ENCODE measurements at regions not wholly inside any gene's neighbourhood (a gene's known extent, or its start where the extent isn't known, plus 50 kb on each side); places are given as distances from the start of the nearest gene placed in this dataset.

DNA sequence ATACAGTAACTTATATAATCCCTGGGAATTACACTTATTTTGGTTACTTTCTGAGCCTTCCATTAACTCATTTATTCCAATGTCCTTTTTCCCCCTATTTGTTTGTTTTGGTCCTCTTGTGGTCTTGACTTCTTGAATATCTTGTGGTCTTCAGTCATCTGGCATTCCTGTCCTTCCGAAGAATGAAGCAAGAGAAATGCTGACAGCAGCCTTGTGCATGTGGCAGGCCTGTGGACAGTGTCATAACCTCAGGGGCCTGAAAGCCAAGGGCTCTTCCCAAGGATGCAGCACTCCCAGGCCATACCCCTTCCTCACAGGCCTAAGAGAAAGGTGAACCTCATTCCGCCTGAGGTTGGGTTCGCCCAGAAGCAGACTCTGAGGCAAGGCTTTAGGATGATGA, 470.2 kb downstream of the DISC1 start:
- H3K27me3 ChIP-seq (ENCODE audit: control insufficient read depth, low read length) = no peaks in the 10 kb centered on the region
- H3K4me3 ChIP-seq (ENCODE audit: low read length) = no peak overlapping the region
- H3K79me2 ChIP-seq (ENCODE audit: control insufficient read depth, low read length) = no peaks in the 10 kb centered on the region
- H3K36me3 ChIP-seq (ENCODE audit: control insufficient read depth, low read length) = no peaks in the 10 kb centered on the region
- no peaks in the 10 kb centered on the region for H3K9me2 ChIP-seq (replicated peaks; ENCODE audit: control insufficient read depth, low read length)
- no peak overlapping the region for H3K27ac ChIP-seq (ENCODE audit: low read depth, low read length)
- H3K4me1 ChIP-seq (ENCODE audit: control insufficient read depth, low read length) = no peaks in the 10 kb centered on the region
- no peak for TF ChIP-seq CTCF (IDR thresholded peaks at IDR 0.05; ENCODE audit: low read depth, low read length, poor library complexity, severe bottlenecking)
- no peak for TF ChIP-seq EZH2phosphoT487 (IDR thresholded peaks at IDR 0.05; ENCODE audit: borderline replicate concordance, low read length)
- H3K4me2 ChIP-seq (ENCODE audit: low read length) = no peak overlapping the region
- H4K20me1 ChIP-seq (ENCODE audit: control insufficient read depth, insufficient read depth, low read depth, low read length) = no peaks in the 10 kb centered on the region
- no peaks in the 10 kb centered on the region for H3F3A ChIP-seq (ENCODE audit: control insufficient read depth, insufficient read depth)
- H3K9me3 ChIP-seq (ENCODE audit: control insufficient read depth, insufficient read depth, low read length) = no peaks in the 10 kb centered on the region

Measured in DOHH2 (cell line).